Transverse colon (tissue), 4 donors: ENCODE measurements at regions not wholly inside any gene's neighbourhood (a gene's known extent, or its start where the extent isn't known, plus 50 kb on each side); places are given as distances from the start of the nearest gene placed in this dataset.

Source experiments
- DNase-seq: peaks from one replicate; pipeline ENCODE4 v3.0.0-alpha.2; 2019
- H3K27ac ChIP-seq, 4 donors: fragments of 200-600 bp; sonication (generic); 2 replicates each; pipeline ENCODE4 v1.5.1; 2016 to 2018; ENCODE audit warnings: inconsistent platforms in 4 of 4
- H3K27me3 ChIP-seq: fragments of 200-600 bp; sonication (generic); 2 replicates; pipeline ENCODE4 v1.5.1; 2017; ENCODE audit warnings: inconsistent platforms
- H3K36me3 ChIP-seq, 4 donors: fragments of 200-600 bp; sonication (generic); 2 replicates each; pipeline ENCODE4 v1.5.1; 2017 to 2019; ENCODE audit warnings: inconsistent platforms in 4 of 4
- H3K4me1 ChIP-seq, 4 donors: fragments of 200-600 bp; sonication (generic); 2 replicates each; pipeline ENCODE4 v1.5.1; 2017 to 2020; ENCODE audit warnings: inconsistent platforms in 4 of 4
- H3K4me3 ChIP-seq, 4 donors: fragments of 200-600 bp; sonication (generic); 1 replicate in 1 of 4; 2 replicates in 3 of 4; pipeline versions ENCODE4 v1.5.1 to v1.6.1; 2017 to 2019; ENCODE audit warnings: inconsistent platforms in 4 of 4
- H3K9me3 ChIP-seq, 2 donors: fragments of 200-600 bp; sonication (generic); 2 replicates each; pipeline ENCODE4 v1.5.1; 2017 to 2019; ENCODE audit warnings: inconsistent platforms in 2 of 2
- CTCF ChIP-seq, 5 experiments: fragments of 200-600 bp in 3 of 5; fragments of 450-650 bp in 2 of 5; sonication (generic) in 3 of 5; IDR thresholded peaks; 1 replicate in 2 of 5; 2 replicates in 3 of 5; pipeline ENCODE4 v1.5.1; 2016 to 2017; ENCODE audit warnings: antibody characterized with exemption in 5 of 5, inconsistent platforms in 3 of 5, mild to moderate bottlenecking in 2 of 5, moderate library complexity in 1 of 5
- EP300 ChIP-seq: sonication (generic); formaldehyde crosslinking; IDR thresholded peaks from one replicate; pipeline ENCODE4 v1.6.1; 2017; ENCODE audit warnings: antibody characterized with exemption, low read depth
- POLR2A ChIP-seq: fragments of 450-650 bp; IDR thresholded peaks from one replicate; pipeline ENCODE4 v1.6.1; 2016; ENCODE audit warnings: antibody characterized with exemption, mild to moderate bottlenecking, moderate library complexity
- POLR2AphosphoS5 ChIP-seq, 3 donors: sonication (generic); formaldehyde crosslinking; IDR thresholded peaks; one replicate each; pipeline ENCODE4 v1.6.1; 2016; ENCODE audit warnings: antibody characterized with exemption in 3 of 3
- WGBS, 2 donors: methylation state at CpG; one replicate each; pipeline ENCODE4 v1.1.5; 2018; ENCODE audit warnings: low coverage in 1 of 2; 5-methylcytosine and 5-hydroxymethylcytosine counted together
- in situ Hi-C, 4 donors: fragments of 200-750 bp; cut with MboI; loops; one replicate each; pipeline versions ENCODE4 v1.15.0 to v1.15.1; 2017; ENCODE audit warnings: low sequenced_read_pairs in 3 of 4, low pct_ligation_motif_present in 1 of 4, low pct_unique_long_range_greater_than_20kb in 1 of 4
- intact Hi-C: fragments of 100-400 bp; cut with DNase I; formaldehyde crosslinking; loops from one replicate; pipeline ENCODE4 v1.15.1; 2023; ENCODE audit warnings: low total_unique reads

GRCh38 chr14:34330846-34331245 lies 131.2 kb downstream of the SPTSSA start:
- intact Hi-C loops: no loop called here
- Histone ChIP-seq H3K4me1 (peaks cover 7 to 23% (median 8%) of the 10 kb centered on the region in 4 donors), H3K4me3 (no peak overlapping the region), H3K27ac (no peak overlapping the region), H3K36me3 (no peaks in the 10 kb centered on the region), H3K9me3 (no peaks in the 10 kb centered on the region), H3K27me3 (no peaks in the 10 kb centered on the region)
- no peak for TF ChIP-seq POLR2AphosphoS5 (IDR thresholded peaks at IDR 0.05)
- TF ChIP-seq POLR2A: no peak
- TF ChIP-seq EP300: no peak
- TF ChIP-seq CTCF (IDR thresholded peaks at IDR 0.05): no peak
- in situ Hi-C loops: no loop called here
- no peak for DNase-seq
- WGBS, 2 donors: 0% methylated on average over 1 of the region's 1 CpG

- in situ Hi-C loops (no loop called here), intact Hi-C loops (no loop called here)
Measured at GRCh38 chr14:34329301-34329700, 132.7 kb downstream of the SPTSSA start.

GRCh38 chr14:34328178-34328577 lies 133.9 kb downstream of the SPTSSA start:
- Histone ChIP-seq H3K27me3 (no peaks in the 10 kb centered on the region), H3K27ac (no peak overlapping the region), H3K36me3 (no peaks in the 10 kb centered on the region), H3K4me1 (peaks cover 7 to 42% (median 19%) of the 10 kb centered on the region in 4 donors), H3K9me3 (no peaks in the 10 kb centered on the region), H3K4me3 (no peak overlapping the region)
- no peak for TF ChIP-seq CTCF (IDR thresholded peaks at IDR 0.05)
- no peak for TF ChIP-seq POLR2AphosphoS5 (IDR thresholded peaks at IDR 0.05)
- no peak for TF ChIP-seq POLR2A
- no peak for TF ChIP-seq EP300
- no peak for DNase-seq
- WGBS, 2 donors: 56 to 71% methylated on average over 4 of the region's 4 CpGs
- intact Hi-C loops: no loop called here
- in situ Hi-C loops: no loop called here

More at GRCh38 chr14:34329301-34329700, 132.7 kb downstream of the SPTSSA start:
- Histone ChIP-seq H3K27ac (no peak overlapping the region), H3K27me3 (no peaks in the 10 kb centered on the region), H3K36me3 (no peaks in the 10 kb centered on the region), H3K9me3 (no peaks in the 10 kb centered on the region), H3K4me3 (no peak overlapping the region), H3K4me1 (peaks cover 7 to 38% (median 19%) of the 10 kb centered on the region in 4 donors)
- WGBS, 2 donors: 57 to 59% methylated on average over 1 of the region's 1 CpG
- DNase-seq: no peak
- TF ChIP-seq POLR2A (no peak), CTCF (IDR thresholded peaks at IDR 0.05) (no peak), POLR2AphosphoS5 (IDR thresholded peaks at IDR 0.05) (no peak), EP300 (no peak)

GRCh38 chr14:34325493-34325892 lies 136.5 kb downstream of the SPTSSA start:
- Histone ChIP-seq H3K4me3 (no peak overlapping the region), H3K36me3 (no peaks in the 10 kb centered on the region), H3K27ac (peak overlapping the region; percentile 49 to 72 (median 57)), H3K27me3 (no peaks in the 10 kb centered on the region), H3K9me3 (no peaks in the 10 kb centered on the region), H3K4me1 (peaks cover 0 to 24% (median 15%) of the 10 kb centered on the region in 4 donors)
- intact Hi-C loops (no loop called here), in situ Hi-C loops (no loop called here)
- DNase-seq: no peak
- TF ChIP-seq POLR2AphosphoS5 (IDR thresholded peaks at IDR 0.05) (no peak), CTCF (IDR thresholded peaks at IDR 0.05) (no peak), POLR2A (no peak), EP300 (no peak)
